ENCODE measurements at regions not wholly inside any gene's neighbourhood (a gene's known extent, or its start where the extent isn't known, plus 50 kb on each side); places are given as distances from the start of the nearest gene placed in this dataset.

DNA sequence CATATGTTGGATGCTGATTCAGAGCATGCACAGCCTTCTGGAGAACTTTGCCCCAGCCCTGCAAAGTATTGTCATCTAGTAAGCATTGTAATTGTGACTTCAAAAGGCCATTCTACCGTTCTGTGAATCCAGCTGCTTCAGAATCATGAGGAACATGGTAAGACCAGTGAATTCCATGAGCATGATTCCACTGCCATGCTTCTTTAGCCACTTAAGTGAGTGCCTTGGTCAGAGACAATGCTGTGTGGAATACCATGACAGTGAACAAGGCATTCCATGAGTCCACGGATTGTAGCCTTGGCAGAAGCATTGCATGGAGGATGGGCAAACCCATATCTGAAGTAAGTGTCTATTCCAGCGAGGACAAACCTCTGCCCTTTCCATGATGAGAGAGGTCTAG, 123.7 kb downstream of the S1PR1 start:
- H3F3A ChIP-seq (ENCODE audit: control insufficient read depth, insufficient read depth) = no peaks in the 10 kb centered on the region
- H3K4me3 ChIP-seq (ENCODE audit: low read length) = no peak overlapping the region
- H3K9me3 ChIP-seq (ENCODE audit: control insufficient read depth, insufficient read depth, low read length) = no peaks in the 10 kb centered on the region
- no peak overlapping the region for H3K4me2 ChIP-seq (ENCODE audit: low read length)
- no peaks in the 10 kb centered on the region for H3K36me3 ChIP-seq (ENCODE audit: control insufficient read depth, low read length)
- TF ChIP-seq EZH2phosphoT487 (IDR thresholded peaks at IDR 0.05; ENCODE audit: borderline replicate concordance, low read length) = no peak
- TF ChIP-seq, protein P1, sequence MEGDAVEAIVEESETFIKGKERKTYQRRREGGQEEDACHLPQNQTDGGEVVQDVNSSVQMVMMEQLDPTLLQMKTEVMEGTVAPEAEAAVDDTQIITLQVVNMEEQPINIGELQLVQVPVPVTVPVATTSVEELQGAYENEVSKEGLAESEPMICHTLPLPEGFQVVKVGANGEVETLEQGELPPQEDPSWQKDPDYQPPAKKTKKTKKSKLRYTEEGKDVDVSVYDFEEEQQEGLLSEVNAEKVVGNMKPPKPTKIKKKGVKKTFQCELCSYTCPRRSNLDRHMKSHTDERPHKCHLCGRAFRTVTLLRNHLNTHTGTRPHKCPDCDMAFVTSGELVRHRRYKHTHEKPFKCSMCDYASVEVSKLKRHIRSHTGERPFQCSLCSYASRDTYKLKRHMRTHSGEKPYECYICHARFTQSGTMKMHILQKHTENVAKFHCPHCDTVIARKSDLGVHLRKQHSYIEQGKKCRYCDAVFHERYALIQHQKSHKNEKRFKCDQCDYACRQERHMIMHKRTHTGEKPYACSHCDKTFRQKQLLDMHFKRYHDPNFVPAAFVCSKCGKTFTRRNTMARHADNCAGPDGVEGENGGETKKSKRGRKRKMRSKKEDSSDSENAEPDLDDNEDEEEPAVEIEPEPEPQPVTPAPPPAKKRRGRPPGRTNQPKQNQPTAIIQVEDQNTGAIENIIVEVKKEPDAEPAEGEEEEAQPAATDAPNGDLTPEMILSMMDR (IDR thresholded peaks at IDR 0.05; ENCODE audit: low read depth, low read length, poor library complexity, severe bottlenecking) = no peak
- H3K79me2 ChIP-seq (ENCODE audit: control insufficient read depth, low read length) = no peaks in the 10 kb centered on the region
- no peaks in the 10 kb centered on the region for H3K9me2 ChIP-seq (replicated peaks; ENCODE audit: control insufficient read depth, low read length)
- H3K27me3 ChIP-seq (ENCODE audit: control insufficient read depth, low read length) = 0 out of 2 replicates have a peak, but pooled peaks cover 5% of the 10 kb centered on the region
- no peak overlapping the region for H3K27ac ChIP-seq (ENCODE audit: low read depth, low read length)
- H4K20me1 ChIP-seq (ENCODE audit: control insufficient read depth, insufficient read depth, low read depth, low read length) = no peaks in the 10 kb centered on the region
- H3K4me1 ChIP-seq (ENCODE audit: control insufficient read depth, low read length) = no peaks in the 10 kb centered on the region

DNA sequence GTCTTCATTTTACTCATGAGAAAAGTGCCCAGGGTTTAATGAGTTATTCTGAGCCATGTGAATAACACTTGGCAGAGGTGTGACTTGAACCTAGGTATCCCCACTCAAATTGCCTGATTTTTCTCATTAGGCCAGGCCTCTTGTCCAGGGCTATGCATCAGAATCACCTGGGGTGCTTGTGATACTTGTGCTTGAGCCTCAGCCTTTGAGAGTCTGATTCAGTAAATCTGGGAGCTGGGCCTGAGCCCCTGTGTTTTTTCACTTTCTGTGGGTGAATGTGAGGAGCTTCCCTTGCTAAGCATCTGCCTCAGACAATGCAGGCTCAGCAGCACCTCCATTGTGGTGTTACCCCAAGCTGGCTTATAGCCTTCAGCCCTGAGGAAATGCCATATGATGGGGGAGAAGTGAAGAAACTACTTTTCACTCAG, 127.1 kb downstream of the S1PR1 start:
- H3K9me2 ChIP-seq (replicated peaks; ENCODE audit: control insufficient read depth, low read length) = no peaks in the 10 kb centered on the region
- no peaks in the 10 kb centered on the region for H3F3A ChIP-seq (ENCODE audit: control insufficient read depth, insufficient read depth)
- no peak overlapping the region for H3K4me2 ChIP-seq (ENCODE audit: low read length)
- no peaks in the 10 kb centered on the region for H3K9me3 ChIP-seq (ENCODE audit: control insufficient read depth, insufficient read depth, low read length)
- TF ChIP-seq, protein P1 (IDR thresholded peaks at IDR 0.05; ENCODE audit: low read depth, low read length, poor library complexity, severe bottlenecking) = no peak
- TF ChIP-seq EZH2phosphoT487 (IDR thresholded peaks at IDR 0.05; ENCODE audit: borderline replicate concordance, low read length) = no peak
- H3K27me3 ChIP-seq (ENCODE audit: control insufficient read depth, low read length) = no peaks in the 10 kb centered on the region; the same call in 1 of the 2 replicates
- no peaks in the 10 kb centered on the region for H4K20me1 ChIP-seq (ENCODE audit: control insufficient read depth, insufficient read depth, low read depth, low read length)
- H3K4me1 ChIP-seq (ENCODE audit: control insufficient read depth, low read length) = no peaks in the 10 kb centered on the region
- no peaks in the 10 kb centered on the region for H3K79me2 ChIP-seq (ENCODE audit: control insufficient read depth, low read length)
- H3K36me3 ChIP-seq (ENCODE audit: control insufficient read depth, low read length) = no peaks in the 10 kb centered on the region
- no peak overlapping the region for H3K27ac ChIP-seq (ENCODE audit: low read depth, low read length)
- no peak overlapping the region for H3K4me3 ChIP-seq (ENCODE audit: low read length)

DNA sequence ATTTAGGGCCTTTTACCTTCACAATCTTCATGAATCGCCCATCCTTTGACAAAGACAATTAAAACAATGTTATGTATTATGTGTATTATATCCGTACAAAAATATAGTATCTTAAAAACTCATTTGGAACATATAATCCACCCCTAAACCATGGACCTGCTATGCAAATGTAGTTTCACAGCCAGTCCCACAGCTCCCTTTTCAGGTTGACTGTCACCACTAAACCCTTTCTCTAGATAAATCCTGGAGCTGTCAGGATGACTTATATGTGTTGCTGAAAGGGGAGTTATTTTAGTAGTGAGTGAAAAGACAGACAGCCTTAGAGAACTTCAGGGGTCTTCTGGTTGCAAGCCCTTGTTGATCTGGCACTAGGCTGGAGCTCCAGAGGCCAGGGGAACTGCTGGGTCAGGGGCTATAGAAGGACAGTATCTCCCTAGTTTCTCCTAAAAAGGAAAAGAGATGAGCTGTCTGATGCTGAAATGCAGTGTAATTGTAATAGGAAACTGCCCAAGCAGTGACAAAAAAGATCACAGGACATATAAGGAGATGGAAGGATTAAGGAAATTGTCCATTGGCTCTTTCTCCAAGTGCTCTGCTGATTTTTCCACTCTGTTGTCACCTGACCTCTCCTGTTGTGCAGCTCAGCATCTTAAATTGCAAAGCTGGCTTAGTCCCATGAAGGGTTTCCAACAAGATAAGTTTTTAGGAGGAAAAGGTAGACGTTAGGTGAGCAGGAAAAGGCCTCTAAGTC, 127.7 kb downstream of the S1PR1 start:
- Histone ChIP-seq H3K9me3 (ENCODE audit: control insufficient read depth, insufficient read depth, low read length) (no peaks in the 10 kb centered on the region), H3K4me2 (ENCODE audit: low read length) (no peak overlapping the region), H3K4me3 (ENCODE audit: low read length) (no peak overlapping the region), H3F3A (ENCODE audit: control insufficient read depth, insufficient read depth) (no peaks in the 10 kb centered on the region), H3K36me3 (ENCODE audit: control insufficient read depth, low read length) (no peaks in the 10 kb centered on the region), H3K4me1 (ENCODE audit: control insufficient read depth, low read length) (no peaks in the 10 kb centered on the region), H4K20me1 (ENCODE audit: control insufficient read depth, insufficient read depth, low read depth, low read length) (no peaks in the 10 kb centered on the region), H3K79me2 (ENCODE audit: control insufficient read depth, low read length) (no peaks in the 10 kb centered on the region), H3K27me3 (ENCODE audit: control insufficient read depth, low read length) (no peaks in the 10 kb centered on the region; the same call in 1 of the 2 replicates), H3K9me2 (replicated peaks; ENCODE audit: control insufficient read depth, low read length) (no peaks in the 10 kb centered on the region), H3K27ac (ENCODE audit: low read depth, low read length) (no peak overlapping the region)
- no peak for TF ChIP-seq EZH2phosphoT487 (IDR thresholded peaks at IDR 0.05; ENCODE audit: borderline replicate concordance, low read length)
- TF ChIP-seq, protein P1 (IDR thresholded peaks at IDR 0.05; ENCODE audit: low read depth, low read length, poor library complexity, severe bottlenecking) = no peak

Data from DOHH2 (cell line).